Peyer's patch (tissue), 4 donors: ENCODE measurements at regions not wholly inside any gene's neighbourhood (a gene's known extent, or its start where the extent isn't known, plus 50 kb on each side); places are given as distances from the start of the nearest gene placed in this dataset.

Source experiments
- POLR2A ChIP-seq, 2 donors: fragments of 450-650 bp; IDR thresholded peaks; one replicate each; pipeline ENCODE4 v1.5.1; 2017; ENCODE audit warnings: antibody characterized with exemption in 2 of 2, mild to moderate bottlenecking in 2 of 2, moderate library complexity in 2 of 2
- TF ChIP-seq, protein P1 (sequence below), 6 experiments: fragments of 450-650 bp in 4 of 6; fragments of 200-600 bp in 2 of 6; sonication (generic) in 1 of 6; IDR thresholded peaks; one replicate each; pipeline ENCODE4 v1.5.1; 2017 to 2019; ENCODE audit warnings: antibody characterized with exemption in 6 of 6, mild to moderate bottlenecking in 3 of 6, moderate library complexity in 1 of 6

DNA sequence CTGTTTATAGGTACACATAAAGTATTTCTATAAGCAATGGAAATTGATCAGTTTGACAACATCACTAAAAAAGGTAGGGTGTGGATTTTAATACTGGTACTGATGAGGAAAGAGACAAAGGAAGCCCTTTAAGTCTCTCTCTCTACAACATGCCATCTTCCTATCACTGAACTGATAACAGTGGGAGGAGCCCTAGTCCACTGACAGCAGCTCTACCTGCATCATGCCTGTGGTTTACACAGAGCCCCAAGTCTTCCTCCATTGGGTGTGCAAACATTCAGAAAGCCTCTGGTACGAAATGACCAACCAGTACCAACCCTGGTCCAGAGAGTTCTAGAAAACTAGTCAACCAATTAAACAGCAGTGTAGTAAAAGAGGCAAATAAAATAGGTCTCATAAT, 53.4 kb downstream of the KLF12 start:
- TF ChIP-seq, protein P1, sequence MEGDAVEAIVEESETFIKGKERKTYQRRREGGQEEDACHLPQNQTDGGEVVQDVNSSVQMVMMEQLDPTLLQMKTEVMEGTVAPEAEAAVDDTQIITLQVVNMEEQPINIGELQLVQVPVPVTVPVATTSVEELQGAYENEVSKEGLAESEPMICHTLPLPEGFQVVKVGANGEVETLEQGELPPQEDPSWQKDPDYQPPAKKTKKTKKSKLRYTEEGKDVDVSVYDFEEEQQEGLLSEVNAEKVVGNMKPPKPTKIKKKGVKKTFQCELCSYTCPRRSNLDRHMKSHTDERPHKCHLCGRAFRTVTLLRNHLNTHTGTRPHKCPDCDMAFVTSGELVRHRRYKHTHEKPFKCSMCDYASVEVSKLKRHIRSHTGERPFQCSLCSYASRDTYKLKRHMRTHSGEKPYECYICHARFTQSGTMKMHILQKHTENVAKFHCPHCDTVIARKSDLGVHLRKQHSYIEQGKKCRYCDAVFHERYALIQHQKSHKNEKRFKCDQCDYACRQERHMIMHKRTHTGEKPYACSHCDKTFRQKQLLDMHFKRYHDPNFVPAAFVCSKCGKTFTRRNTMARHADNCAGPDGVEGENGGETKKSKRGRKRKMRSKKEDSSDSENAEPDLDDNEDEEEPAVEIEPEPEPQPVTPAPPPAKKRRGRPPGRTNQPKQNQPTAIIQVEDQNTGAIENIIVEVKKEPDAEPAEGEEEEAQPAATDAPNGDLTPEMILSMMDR (IDR thresholded peaks at IDR 0.05), result no peak
- no peak for TF ChIP-seq POLR2A (IDR thresholded peaks at IDR 0.05)
